ENCODE measurements at regions not wholly inside any gene's neighbourhood (a gene's known extent, or its start where the extent isn't known, plus 50 kb on each side); places are given as distances from the start of the nearest gene placed in this dataset.

DNA sequence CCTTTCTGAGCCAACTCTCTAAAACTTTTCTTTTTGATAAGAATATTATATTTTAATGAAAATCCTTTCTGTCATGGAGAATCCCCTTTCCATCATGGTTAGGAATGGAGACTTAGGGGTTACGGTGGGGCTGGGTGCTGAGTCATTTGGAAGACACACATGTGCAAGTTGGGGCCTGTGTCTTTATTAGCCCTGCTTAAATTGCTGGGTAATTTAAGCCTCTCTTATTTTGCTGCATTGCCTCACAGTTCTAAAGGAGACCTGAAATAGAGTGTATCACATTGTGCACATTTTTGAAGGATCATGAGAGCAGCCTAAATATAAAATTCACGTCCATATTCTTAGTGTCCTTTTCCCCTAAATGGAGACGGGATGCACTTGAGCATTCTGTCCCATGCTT lies 61.8 kb upstream of the RBFOX1 start:
- TF ChIP-seq, protein P1, sequence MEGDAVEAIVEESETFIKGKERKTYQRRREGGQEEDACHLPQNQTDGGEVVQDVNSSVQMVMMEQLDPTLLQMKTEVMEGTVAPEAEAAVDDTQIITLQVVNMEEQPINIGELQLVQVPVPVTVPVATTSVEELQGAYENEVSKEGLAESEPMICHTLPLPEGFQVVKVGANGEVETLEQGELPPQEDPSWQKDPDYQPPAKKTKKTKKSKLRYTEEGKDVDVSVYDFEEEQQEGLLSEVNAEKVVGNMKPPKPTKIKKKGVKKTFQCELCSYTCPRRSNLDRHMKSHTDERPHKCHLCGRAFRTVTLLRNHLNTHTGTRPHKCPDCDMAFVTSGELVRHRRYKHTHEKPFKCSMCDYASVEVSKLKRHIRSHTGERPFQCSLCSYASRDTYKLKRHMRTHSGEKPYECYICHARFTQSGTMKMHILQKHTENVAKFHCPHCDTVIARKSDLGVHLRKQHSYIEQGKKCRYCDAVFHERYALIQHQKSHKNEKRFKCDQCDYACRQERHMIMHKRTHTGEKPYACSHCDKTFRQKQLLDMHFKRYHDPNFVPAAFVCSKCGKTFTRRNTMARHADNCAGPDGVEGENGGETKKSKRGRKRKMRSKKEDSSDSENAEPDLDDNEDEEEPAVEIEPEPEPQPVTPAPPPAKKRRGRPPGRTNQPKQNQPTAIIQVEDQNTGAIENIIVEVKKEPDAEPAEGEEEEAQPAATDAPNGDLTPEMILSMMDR (IDR thresholded peaks at IDR 0.05; ENCODE audit: low read depth, low read length, poor library complexity, severe bottlenecking), result no peak
- no peak for TF ChIP-seq EZH2phosphoT487 (IDR thresholded peaks at IDR 0.05; ENCODE audit: borderline replicate concordance, low read length)
- Histone ChIP-seq H3K9me2 (replicated peaks; ENCODE audit: control insufficient read depth, low read length) (no peaks in the 10 kb centered on the region), H3K27me3 (ENCODE audit: control insufficient read depth, low read length) (no peaks in the 10 kb centered on the region), H3K36me3 (ENCODE audit: control insufficient read depth, low read length) (no peaks in the 10 kb centered on the region), H3K4me2 (ENCODE audit: low read length) (no peak overlapping the region), H3K79me2 (ENCODE audit: control insufficient read depth, low read length) (no peaks in the 10 kb centered on the region), H4K20me1 (ENCODE audit: control insufficient read depth, insufficient read depth, low read depth, low read length) (no peaks in the 10 kb centered on the region), H3K4me3 (ENCODE audit: low read length) (no peak overlapping the region), H3K4me1 (ENCODE audit: control insufficient read depth, low read length) (no peaks in the 10 kb centered on the region), H3K27ac (ENCODE audit: low read depth, low read length) (no peak overlapping the region), H3F3A (ENCODE audit: control insufficient read depth, insufficient read depth) (no peaks in the 10 kb centered on the region), H3K9me3 (ENCODE audit: control insufficient read depth, insufficient read depth, low read length) (no peaks in the 10 kb centered on the region)

DNA sequence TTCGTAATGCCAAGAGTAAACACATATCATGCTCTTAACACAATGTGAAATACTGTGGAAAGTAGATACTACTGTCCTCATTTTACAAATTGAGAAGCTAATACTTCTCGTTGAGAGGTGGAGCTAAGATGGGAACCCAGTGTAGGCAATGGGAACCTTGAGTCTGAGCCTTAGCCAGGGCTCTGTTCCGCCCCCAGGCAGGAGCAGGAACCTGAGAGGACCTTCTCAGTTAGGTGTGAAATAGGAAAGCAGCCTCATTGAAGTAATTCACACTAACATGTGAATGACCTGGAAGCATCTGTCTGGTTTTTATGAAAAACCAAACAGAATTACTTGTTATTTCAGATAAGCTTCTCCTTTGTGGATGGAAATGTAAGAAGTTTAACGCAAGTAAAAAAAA lies 62.6 kb upstream of the RBFOX1 start:
- H3K4me3 ChIP-seq (ENCODE audit: low read length), result no peak overlapping the region
- H3K4me2 ChIP-seq (ENCODE audit: low read length), result no peak overlapping the region
- no peaks in the 10 kb centered on the region for H3K4me1 ChIP-seq (ENCODE audit: control insufficient read depth, low read length)
- H3K79me2 ChIP-seq (ENCODE audit: control insufficient read depth, low read length), result no peaks in the 10 kb centered on the region
- no peaks in the 10 kb centered on the region for H3F3A ChIP-seq (ENCODE audit: control insufficient read depth, insufficient read depth)
- TF ChIP-seq, protein P1 (IDR thresholded peaks at IDR 0.05; ENCODE audit: low read depth, low read length, poor library complexity, severe bottlenecking), result no peak
- TF ChIP-seq EZH2phosphoT487 (IDR thresholded peaks at IDR 0.05; ENCODE audit: borderline replicate concordance, low read length), result no peak
- H3K27me3 ChIP-seq (ENCODE audit: control insufficient read depth, low read length), result no peaks in the 10 kb centered on the region
- no peaks in the 10 kb centered on the region for H3K9me3 ChIP-seq (ENCODE audit: control insufficient read depth, insufficient read depth, low read length)
- no peaks in the 10 kb centered on the region for H4K20me1 ChIP-seq (ENCODE audit: control insufficient read depth, insufficient read depth, low read depth, low read length)
- H3K9me2 ChIP-seq (replicated peaks; ENCODE audit: control insufficient read depth, low read length), result no peaks in the 10 kb centered on the region
- H3K27ac ChIP-seq (ENCODE audit: low read depth, low read length), result no peak overlapping the region
- no peaks in the 10 kb centered on the region for H3K36me3 ChIP-seq (ENCODE audit: control insufficient read depth, low read length)

DNA sequence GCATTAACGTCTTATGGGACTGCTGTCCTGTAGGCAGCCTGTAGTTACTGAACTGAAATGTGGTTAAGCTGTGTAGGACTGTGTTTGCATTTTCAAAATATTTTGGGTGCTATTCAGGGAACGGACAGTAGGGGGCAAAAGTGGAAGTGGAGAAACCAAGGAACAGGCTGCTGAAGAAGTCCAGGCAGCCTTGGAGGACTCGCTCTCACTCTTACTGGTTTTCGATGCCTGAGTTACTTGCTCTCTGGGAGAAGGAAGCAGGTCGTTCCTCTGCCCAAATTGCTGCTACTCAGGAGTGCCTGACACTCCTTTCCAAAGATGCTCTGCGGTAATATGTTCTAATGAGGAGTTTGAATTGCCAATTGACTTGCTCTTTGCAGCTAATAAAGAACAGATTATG lies 64.5 kb upstream of the RBFOX1 start:
- TF ChIP-seq, protein P1 (IDR thresholded peaks at IDR 0.05; ENCODE audit: low read depth, low read length, poor library complexity, severe bottlenecking), result peak; percentile 73
- TF ChIP-seq EZH2phosphoT487 (IDR thresholded peaks at IDR 0.05; ENCODE audit: borderline replicate concordance, low read length), result no peak
- no peaks in the 10 kb centered on the region for H3K4me1 ChIP-seq (ENCODE audit: control insufficient read depth, low read length)
- no peaks in the 10 kb centered on the region for H3F3A ChIP-seq (ENCODE audit: control insufficient read depth, insufficient read depth)
- H3K4me3 ChIP-seq (ENCODE audit: low read length), result no peak overlapping the region
- H3K36me3 ChIP-seq (ENCODE audit: control insufficient read depth, low read length), result no peaks in the 10 kb centered on the region
- no peaks in the 10 kb centered on the region for H3K79me2 ChIP-seq (ENCODE audit: control insufficient read depth, low read length)
- H3K27ac ChIP-seq (ENCODE audit: low read depth, low read length), result no peak overlapping the region
- no peaks in the 10 kb centered on the region for H3K9me2 ChIP-seq (replicated peaks; ENCODE audit: control insufficient read depth, low read length)
- H4K20me1 ChIP-seq (ENCODE audit: control insufficient read depth, insufficient read depth, low read depth, low read length), result no peaks in the 10 kb centered on the region
- no peak overlapping the region for H3K4me2 ChIP-seq (ENCODE audit: low read length)
- no peaks in the 10 kb centered on the region for H3K9me3 ChIP-seq (ENCODE audit: control insufficient read depth, insufficient read depth, low read length)
- no peaks in the 10 kb centered on the region for H3K27me3 ChIP-seq (ENCODE audit: control insufficient read depth, low read length)

DNA sequence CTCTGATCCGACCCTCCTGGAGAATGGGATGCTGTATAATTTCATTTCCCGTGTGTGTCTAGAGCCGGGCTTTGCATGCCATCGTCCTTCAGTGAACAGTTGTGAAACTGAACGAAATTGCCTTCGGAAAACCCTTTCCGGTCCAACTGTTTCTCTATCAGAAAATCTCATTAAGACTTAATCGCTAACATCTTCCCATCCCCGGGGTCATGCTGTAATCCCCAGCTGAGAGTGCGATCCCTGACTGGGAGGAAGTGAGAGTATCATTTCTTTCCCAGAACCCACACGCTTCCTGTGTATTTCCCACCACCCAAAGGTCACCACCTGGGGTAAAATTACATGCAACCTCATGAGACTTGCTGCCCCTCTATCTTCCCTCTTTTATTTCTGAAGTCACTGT lies 75.6 kb upstream of the RBFOX1 start:
- H3K79me2 ChIP-seq (ENCODE audit: control insufficient read depth, low read length), result no peaks in the 10 kb centered on the region
- no peak for TF ChIP-seq EZH2phosphoT487 (IDR thresholded peaks at IDR 0.05; ENCODE audit: borderline replicate concordance, low read length)
- TF ChIP-seq, protein P1 (IDR thresholded peaks at IDR 0.05; ENCODE audit: low read depth, low read length, poor library complexity, severe bottlenecking), result no peak
- no peaks in the 10 kb centered on the region for H3F3A ChIP-seq (ENCODE audit: control insufficient read depth, insufficient read depth)
- H3K4me1 ChIP-seq (ENCODE audit: control insufficient read depth, low read length), result no peaks in the 10 kb centered on the region
- no peaks in the 10 kb centered on the region for H4K20me1 ChIP-seq (ENCODE audit: control insufficient read depth, insufficient read depth, low read depth, low read length)
- H3K9me3 ChIP-seq (ENCODE audit: control insufficient read depth, insufficient read depth, low read length), result no peaks in the 10 kb centered on the region
- no peaks in the 10 kb centered on the region for H3K27me3 ChIP-seq (ENCODE audit: control insufficient read depth, low read length)
- H3K4me3 ChIP-seq (ENCODE audit: low read length), result no peak overlapping the region
- no peak overlapping the region for H3K27ac ChIP-seq (ENCODE audit: low read depth, low read length)
- H3K4me2 ChIP-seq (ENCODE audit: low read length), result no peak overlapping the region
- H3K36me3 ChIP-seq (ENCODE audit: control insufficient read depth, low read length), result no peaks in the 10 kb centered on the region
- no peaks in the 10 kb centered on the region for H3K9me2 ChIP-seq (replicated peaks; ENCODE audit: control insufficient read depth, low read length)
